HCT116 (cell line): ENCODE measurements at regions not wholly inside any gene's neighbourhood (a gene's known extent, or its start where the extent isn't known, plus 50 kb on each side); places are given as distances from the start of the nearest gene placed in this dataset.

ENCODE experiments used
- CTCF ChIP-seq, 3 experiments: fragments of 200-600 bp in 1 of 3; sonication (generic) in 1 of 3; IDR thresholded peaks in 2 of 3; conservative IDR thresholded peaks in 1 of 3; 2 replicates each; pipeline ENCODE4 v1.5.1; 2012 to 2017; ENCODE audit warnings: low read depth in 2 of 3, low read length in 2 of 3, antibody characterized with exemption in 1 of 3, borderline replicate concordance in 1 of 3, control low read depth in 1 of 3, mild to moderate bottlenecking in 1 of 3, mixed read lengths in 1 of 3, mixed run types in 1 of 3, moderate library complexity in 1 of 3; ENCODE audit not compliant: insufficient read depth in 1 of 3
- EGR1 ChIP-seq: IDR thresholded peaks from 2 replicates; pipeline ENCODE4 v1.6.1; 2012; ENCODE audit warnings: low read depth
- POLR2A ChIP-seq: IDR thresholded peaks from 2 replicates; pipeline ENCODE4 v1.7.0; 2011; ENCODE audit warnings: borderline replicate concordance; ENCODE audit not compliant: insufficient read depth, insufficient read length; ENCODE audit errors: extremely low read depth
- POLR2AphosphoS5 ChIP-seq: IDR thresholded peaks from 2 replicates; pipeline ENCODE4 v1.6.1; 2011; ENCODE audit warnings: mild to moderate bottlenecking, low read depth, low read length, moderate library complexity

GRCh38 chr3:72368331-72368975 lies 479.8 kb downstream of the SHQ1 start:
- TF ChIP-seq CTCF (IDR thresholded peaks at IDR 0.05 in 2 of 3, conservative IDR thresholded peaks at IDR 0.05 in 1 of 3; ENCODE audit: borderline replicate concordance in 1 of 3, insufficient read depth in 1 of 3, low read depth in 2 of 3, low read length in 2 of 3) (no peak), EGR1 (no peak), POLR2A (no peak), POLR2AphosphoS5 (no peak)
